ENCODE measurements at regions not wholly inside any gene's neighbourhood (a gene's known extent, or its start where the extent isn't known, plus 50 kb on each side); places are given as distances from the start of the nearest gene placed in this dataset.

- Histone ChIP-seq H3K27me3 (replicated peaks; ENCODE audit: insufficient read depth) (no peaks in the 10 kb centered on the region), H3K4me1 (replicated peaks) (no peaks in the 10 kb centered on the region), H3K9me3 (no peaks in the 10 kb centered on the region), H3K27ac (no peak overlapping the region), H3K36me3 (no peaks in the 10 kb centered on the region), H3K4me3 (no peak overlapping the region)
- intact Hi-C loops (cut with DNase I): no loop called here
- DNase-seq (ENCODE audit: low spot score): no peak
- TF ChIP-seq POLR2AphosphoS5 (IDR thresholded peaks at IDR 0.05) (no peak), CTCF (IDR thresholded peaks at IDR 0.05) (no peak), POLR2A (IDR thresholded peaks at IDR 0.05) (no peak)
- 89% methylated on average over 11 of the region's 11 CpGs for WGBS
Observed at GRCh38 chr7:26612742-26613141, 251.6 kb downstream of the SKAP2 start.

GRCh38 chr7:26614503-26614902 lies 249.9 kb downstream of the SKAP2 start:
- Histone ChIP-seq H3K27me3 (replicated peaks; ENCODE audit: insufficient read depth) (no peaks in the 10 kb centered on the region), H3K9me3 (no peaks in the 10 kb centered on the region), H3K4me3 (no peak overlapping the region), H3K36me3 (no peaks in the 10 kb centered on the region), H3K4me1 (replicated peaks) (no peaks in the 10 kb centered on the region), H3K27ac (no peak overlapping the region)
- no peak for DNase-seq (ENCODE audit: low spot score)
- intact Hi-C loops (cut with DNase I): no loop called here
- TF ChIP-seq POLR2AphosphoS5 (IDR thresholded peaks at IDR 0.05) (no peak), POLR2A (IDR thresholded peaks at IDR 0.05) (no peak), CTCF (IDR thresholded peaks at IDR 0.05) (no peak)
- 90% methylated on average over 11 of the region's 11 CpGs for WGBS

GRCh38 chr7:26616235-26616634 lies 248.2 kb downstream of the SKAP2 start:
- Histone ChIP-seq H3K9me3 (no peaks in the 10 kb centered on the region), H3K36me3 (no peaks in the 10 kb centered on the region), H3K4me3 (no peak overlapping the region), H3K27ac (no peak overlapping the region), H3K27me3 (replicated peaks; ENCODE audit: insufficient read depth) (no peaks in the 10 kb centered on the region), H3K4me1 (replicated peaks) (no peaks in the 10 kb centered on the region)
- no peak for DNase-seq (ENCODE audit: low spot score)
- no peak for TF ChIP-seq POLR2AphosphoS5 (IDR thresholded peaks at IDR 0.05)
- TF ChIP-seq CTCF (IDR thresholded peaks at IDR 0.05): no peak
- no peak for TF ChIP-seq POLR2A (IDR thresholded peaks at IDR 0.05)
- intact Hi-C loops (cut with DNase I): no loop called here
- WGBS: 89% methylated on average over 7 of the region's 7 CpGs

- DNase-seq (ENCODE audit: low spot score): no peak
- Histone ChIP-seq H3K27ac (no peak overlapping the region), H3K36me3 (no peaks in the 10 kb centered on the region), H3K9me3 (no peaks in the 10 kb centered on the region), H3K27me3 (replicated peaks; ENCODE audit: insufficient read depth) (no peaks in the 10 kb centered on the region), H3K4me1 (replicated peaks) (no peaks in the 10 kb centered on the region), H3K4me3 (no peak overlapping the region)
- no peak for TF ChIP-seq POLR2AphosphoS5 (IDR thresholded peaks at IDR 0.05)
- intact Hi-C loops (cut with DNase I): no loop called here
- WGBS: 80% methylated on average over 7 of the region's 7 CpGs
Observed at GRCh38 chr7:26617066-26617465, 247.3 kb downstream of the SKAP2 start.

All from prostate gland (tissue), 2 donors.